OCI-LY7 (cell line): ENCODE measurements at regions not wholly inside any gene's neighbourhood (a gene's known extent, or its start where the extent isn't known, plus 50 kb on each side); places are given as distances from the start of the nearest gene placed in this dataset.

ENCODE experiments used
- CTCF ChIP-seq: fragments of 200-600 bp; sonication (generic); conservative IDR thresholded peaks from 2 replicates; pipeline ENCODE4 v1.5.1; 2014; ENCODE audit warnings: mild to moderate bottlenecking, antibody characterized with exemption, low read length, moderate library complexity, mixed read lengths
- EZH2phosphoT487 ChIP-seq: fragments of 200-600 bp; sonication (generic); IDR thresholded peaks from 2 replicates; pipeline ENCODE4 v1.6.1; 2018; ENCODE audit warnings: low read depth, borderline replicate concordance, mild to moderate bottlenecking, mixed run types, antibody characterized with exemption, low read length, moderate library complexity, mixed read lengths

- TF ChIP-seq CTCF (no peak), EZH2phosphoT487 (no peak)
These were observed 228.1 kb downstream of the ZNF674 start for GRCh38 chrX:46317163-46317562.
